ENCODE measurements at regions not wholly inside any gene's neighbourhood (a gene's known extent, or its start where the extent isn't known, plus 50 kb on each side); places are given as distances from the start of the nearest gene placed in this dataset.
"Not testable (repeated sequence)": the region's sequence is repeated elsewhere in the genome, so short reads cannot be mapped to it uniquely, and the experiment has no call there.

DNA sequence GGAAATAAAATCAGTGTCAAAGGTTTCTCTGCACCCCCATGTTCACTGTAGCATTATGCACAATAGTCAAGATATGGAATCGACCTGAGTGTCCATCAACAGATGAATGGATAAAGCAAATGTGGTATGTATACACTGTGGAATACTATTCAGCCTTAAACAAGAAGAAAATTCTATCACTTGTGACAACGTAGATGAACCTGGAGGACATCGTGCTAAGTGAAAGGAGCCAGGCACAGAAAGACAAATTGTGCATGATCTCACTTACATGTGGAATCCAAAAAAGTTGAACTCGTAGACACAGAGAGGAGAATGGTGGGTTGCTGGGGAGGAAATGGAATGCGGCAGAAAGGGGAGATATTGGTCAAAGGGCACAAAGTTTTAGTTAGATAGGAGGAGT, 136.3 kb upstream of the ESR1 start:
- DNase-seq (ENCODE audit: low spot score): no peak
- no peak for ATAC-seq
- intact Hi-C loops (cut with DNase I): no loop called here

DNA sequence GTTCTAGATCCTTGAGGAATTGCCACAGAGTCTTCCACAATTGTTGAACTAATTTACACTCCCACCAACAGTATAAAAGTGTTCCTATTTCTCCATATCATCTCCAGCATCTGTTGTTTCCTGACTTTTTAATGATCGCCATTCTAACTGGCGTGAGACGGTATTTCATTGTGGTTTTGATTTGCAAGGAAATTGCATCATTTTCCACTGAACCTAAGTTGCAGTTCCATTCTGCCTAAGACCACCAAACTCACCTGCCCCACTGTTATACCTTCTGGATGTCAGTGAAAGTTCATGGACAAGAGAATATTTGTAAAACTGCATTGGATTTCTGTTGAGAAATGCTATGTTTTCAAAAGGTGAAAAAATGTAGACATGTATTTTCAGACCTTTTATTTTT, 132.9 kb upstream of the ESR1 start:
- DNase-seq (ENCODE audit: low spot score) (no peak), ATAC-seq (no peak)
- intact Hi-C loops (cut with DNase I): no loop called here

DNA sequence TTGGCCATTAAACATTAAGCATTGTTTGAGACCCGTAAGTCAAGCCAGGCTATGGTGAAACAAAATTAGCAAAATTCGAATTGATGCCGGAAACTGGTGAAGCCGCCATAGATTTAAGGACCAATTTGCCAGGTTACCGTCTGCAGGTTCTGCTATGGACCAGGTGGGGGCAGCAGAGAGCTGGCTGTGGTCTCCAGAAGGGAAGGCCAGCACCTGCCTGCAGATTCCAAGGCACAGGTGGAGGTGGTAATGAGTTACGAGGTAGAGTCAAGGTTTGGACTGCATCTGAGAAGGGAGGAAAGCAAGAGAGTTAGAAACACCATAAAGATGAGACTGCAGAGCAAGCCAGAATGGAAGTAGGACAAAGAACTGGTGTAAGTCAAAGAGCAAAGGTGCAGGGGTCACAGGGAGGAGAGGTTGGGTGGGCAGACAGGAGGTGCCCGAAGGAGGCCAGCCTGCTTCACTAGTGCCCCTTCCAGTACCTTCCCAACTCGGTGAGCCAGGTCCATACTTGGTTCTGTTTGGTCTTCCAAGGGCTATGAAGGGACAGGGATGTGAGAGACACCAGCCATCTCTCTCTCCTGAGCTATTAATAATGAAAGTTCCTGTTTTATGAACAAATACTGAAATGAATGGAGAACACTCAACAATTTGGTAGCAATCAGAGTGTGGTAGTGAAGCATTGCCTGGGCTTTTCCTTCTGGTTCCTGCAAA, 131.6 kb upstream of the ESR1 start:
- DNase-seq (ENCODE audit: low spot score) (no peak), ATAC-seq (peak; percentile 35)
- intact Hi-C loops (cut with DNase I): no loop called here

DNA sequence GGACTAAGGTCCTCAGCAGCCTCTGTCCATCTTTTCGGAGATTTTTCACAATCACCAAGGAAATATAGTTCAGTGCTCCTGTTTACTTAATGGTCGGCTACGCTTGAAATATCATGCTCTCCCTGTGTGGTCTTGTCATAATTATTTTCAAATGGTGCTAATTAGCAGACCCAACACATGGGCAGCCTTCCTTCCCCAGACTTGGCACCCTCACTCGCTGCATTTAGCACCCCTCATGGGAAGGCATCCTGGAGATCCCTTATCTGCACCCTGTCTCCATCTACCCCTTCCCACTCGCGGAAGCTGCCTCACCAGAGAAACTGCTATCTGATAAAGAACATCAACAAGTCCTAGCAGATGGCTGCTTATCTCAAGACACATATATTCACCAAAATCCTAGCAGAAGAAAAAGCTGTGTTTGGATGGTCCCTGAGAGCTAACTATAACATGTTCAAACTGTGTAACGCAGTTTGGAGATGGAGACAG, 131.0 kb upstream of the ESR1 start:
- intact Hi-C loops (cut with DNase I): no loop called here
- ATAC-seq (no peak), DNase-seq (ENCODE audit: low spot score) (no peak)

DNA sequence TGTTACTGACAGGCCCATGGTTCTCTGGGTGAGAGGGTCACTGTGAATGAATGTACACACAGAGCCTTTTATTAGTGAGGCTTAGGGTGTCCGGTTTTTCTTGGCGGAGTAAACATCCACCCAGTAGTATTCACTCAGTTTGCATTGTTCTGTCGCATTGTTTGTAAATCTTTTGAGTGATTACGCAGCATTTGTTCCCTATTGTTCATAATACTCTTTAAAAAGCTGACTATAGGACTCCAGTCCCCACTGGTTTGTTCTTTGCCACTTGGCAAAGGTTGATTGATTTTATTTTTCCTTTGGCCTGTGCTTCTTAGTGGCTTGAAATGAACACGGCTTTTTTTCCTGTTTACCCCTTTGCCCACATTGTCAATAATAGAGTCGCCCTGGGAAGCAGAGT, 130.1 kb upstream of the ESR1 start:
- no peak for ATAC-seq
- DNase-seq (ENCODE audit: low spot score): no peak
- intact Hi-C loops (cut with DNase I): no loop called here

DNA sequence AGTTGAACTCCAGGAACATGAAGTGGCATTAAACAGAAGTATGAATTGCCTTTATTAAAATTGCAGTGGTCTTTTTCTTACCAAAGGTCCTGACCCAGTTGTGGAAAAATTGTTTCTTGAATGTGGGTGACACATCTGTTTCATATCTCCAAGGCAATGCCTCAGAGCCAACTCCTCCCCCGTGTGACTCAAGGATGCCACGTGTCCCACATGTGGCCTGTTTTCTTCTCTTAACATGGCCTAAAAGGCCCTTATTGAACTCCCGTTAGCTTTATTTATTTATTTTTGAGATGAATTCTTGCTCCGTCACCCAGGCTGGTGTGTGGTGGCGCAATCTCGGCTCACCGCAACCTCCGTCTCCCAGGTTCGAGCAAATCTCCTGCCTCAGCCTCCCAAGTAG, 128.4 kb upstream of the ESR1 start:
- DNase-seq (ENCODE audit: low spot score) (no peak), ATAC-seq (peak; percentile 46)
- intact Hi-C loops (cut with DNase I): no loop called here

DNA sequence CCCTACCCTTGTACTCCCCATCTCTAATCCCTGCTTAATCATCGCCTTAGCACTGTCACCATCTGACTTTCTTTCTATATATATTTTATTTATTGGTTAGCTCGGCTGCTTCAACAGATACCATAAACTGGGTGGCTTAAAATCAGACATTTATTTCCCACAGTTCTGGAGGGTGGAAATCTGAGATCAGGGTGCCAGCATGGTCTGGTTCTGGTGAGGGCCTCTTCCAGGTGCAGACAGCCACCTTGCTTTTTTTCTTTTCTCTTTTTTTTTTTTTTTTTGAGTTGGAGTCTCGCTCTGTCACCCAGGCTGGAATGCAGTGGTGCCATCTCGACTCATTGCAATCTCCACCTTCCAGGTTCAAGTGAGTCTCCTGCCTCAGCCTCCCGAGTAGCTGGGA, 127.5 kb upstream of the ESR1 start:
- DNase-seq (ENCODE audit: low spot score): no peak
- intact Hi-C loops (cut with DNase I): no loop called here
- no peak for ATAC-seq

DNA sequence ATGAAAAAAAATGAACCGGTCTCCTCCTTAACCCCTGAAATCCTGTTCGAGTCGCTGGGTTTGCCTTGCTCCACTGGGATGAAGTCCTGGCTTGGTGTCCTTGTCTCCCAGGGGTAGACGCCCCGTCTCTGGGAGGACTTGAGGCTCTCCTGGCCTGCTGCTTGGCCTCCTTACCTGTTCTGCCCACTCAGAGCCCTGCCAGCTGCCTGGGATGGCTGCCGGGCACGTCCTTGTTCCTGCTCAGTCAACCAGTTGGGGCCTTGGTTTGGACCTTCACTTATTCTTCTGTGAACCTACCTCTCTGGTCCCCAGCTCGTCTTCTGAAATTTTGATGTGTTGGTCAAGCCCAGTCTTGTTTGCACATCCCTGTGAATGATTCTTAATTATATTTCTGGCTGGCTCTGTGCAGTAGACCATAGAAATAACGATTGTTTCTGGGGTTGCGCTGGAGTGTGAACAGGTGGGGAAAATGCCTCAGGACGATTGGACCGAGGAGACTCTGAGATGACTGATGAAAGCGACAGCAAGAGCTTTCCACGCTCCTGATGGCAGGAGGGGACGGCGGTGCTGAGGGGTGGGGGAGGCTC, 126.5 kb upstream of the ESR1 start:
- ATAC-seq (no peak), DNase-seq (ENCODE audit: low spot score) (no peak)
- intact Hi-C loops (cut with DNase I): no loop called here

DNA sequence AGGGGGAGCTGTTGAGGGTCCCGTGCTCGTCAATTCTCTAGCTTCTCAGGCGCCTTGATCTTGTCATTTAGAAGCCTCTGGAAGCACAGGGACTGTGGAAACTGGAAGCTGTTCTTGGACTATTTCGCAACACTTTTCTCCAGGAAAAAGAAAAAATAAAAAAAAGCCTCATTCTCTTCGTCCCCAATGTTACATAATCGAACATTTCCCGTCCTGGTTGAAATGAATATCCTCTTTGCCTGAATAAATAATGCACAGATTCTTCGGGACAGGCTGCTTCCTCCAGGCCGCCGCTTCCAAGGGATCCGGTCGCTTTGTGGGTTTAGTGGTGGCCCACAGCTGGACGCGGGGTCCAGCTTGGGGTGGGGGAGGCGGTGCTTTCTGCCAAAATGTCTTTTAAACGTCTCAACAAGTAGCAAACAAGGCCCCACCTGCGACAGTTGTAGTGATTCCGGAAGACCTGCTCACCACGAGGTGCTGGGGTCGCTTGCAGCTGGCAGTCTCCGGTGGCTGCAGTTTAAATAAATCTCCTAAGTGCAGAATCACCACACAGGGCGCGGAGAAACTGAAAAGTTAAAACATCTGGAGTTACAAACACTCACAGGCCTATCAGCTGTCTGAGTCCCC, 125.9 kb upstream of the ESR1 start:
- intact Hi-C loops (cut with DNase I): no loop called here
- no peak for DNase-seq (ENCODE audit: low spot score)

DNA sequence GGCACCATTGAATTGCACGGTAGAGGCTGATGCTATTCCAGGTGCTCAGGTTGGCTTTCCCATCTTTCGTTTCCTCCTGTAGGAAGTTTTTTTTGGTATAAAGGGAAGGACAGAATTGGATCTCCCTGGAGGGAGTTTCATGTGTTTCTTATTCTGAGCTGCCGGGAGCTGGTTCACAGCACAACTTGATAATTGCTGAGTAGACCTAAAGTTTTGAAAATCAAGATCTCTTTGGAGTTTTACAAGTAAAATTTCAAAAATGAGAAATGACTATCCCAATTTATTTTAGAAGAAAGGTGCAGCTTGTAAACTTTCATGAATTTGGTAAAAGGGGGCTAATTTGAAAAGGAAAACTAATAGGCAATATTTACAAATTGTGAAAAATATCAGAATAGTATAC, 125.2 kb upstream of the ESR1 start:
- no peak for DNase-seq (ENCODE audit: low spot score)
- ATAC-seq: peak; percentile 49
- intact Hi-C loops (cut with DNase I): no loop called here

More for the DNA sequence above, 125.9 kb upstream of the ESR1 start:
- ATAC-seq: peak; percentile 81

DNA sequence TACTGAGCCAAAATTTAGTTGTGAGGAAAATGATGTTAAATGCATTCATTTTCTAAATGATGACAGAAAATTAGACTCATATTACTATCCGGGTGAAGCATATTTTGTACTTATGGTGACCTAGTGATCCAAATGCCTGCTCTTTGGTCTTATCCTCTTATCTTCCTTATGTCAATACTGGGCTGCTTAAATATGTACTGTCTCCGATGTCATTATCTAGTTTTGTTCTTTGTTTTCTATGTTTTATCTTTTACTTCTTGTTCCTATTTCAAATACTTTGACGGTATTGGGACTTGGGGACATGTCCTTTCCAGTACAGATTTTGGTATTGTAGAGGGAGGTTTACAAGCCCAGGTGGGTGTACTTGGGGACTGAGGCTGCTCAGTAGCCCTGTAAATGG, 124.6 kb upstream of the ESR1 start:
- DNase-seq (ENCODE audit: low spot score) (no peak), ATAC-seq (no peak)
- intact Hi-C loops (cut with DNase I): no loop called here

DNA sequence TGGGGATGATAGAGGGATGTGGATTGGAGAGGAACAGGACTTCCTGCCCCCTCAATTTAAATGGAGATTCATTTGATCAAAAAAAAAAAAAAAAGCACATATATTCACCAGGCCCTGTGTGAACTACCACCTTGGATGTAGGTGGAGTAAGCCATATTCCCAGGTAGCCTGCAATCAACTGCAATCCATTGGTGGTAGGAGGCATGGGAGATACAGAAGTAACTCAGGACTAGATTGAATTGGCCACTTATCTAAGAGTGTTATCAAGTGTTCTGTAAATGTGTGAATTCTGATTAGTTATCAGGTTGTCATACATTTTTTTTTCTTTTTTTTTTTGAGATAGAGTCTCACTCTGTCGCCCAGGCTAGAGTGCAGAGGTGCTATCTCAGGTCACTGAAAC, 124.1 kb upstream of the ESR1 start:
- ATAC-seq (no peak), DNase-seq (ENCODE audit: low spot score) (no peak)
- intact Hi-C loops (cut with DNase I): no loop called here

DNA sequence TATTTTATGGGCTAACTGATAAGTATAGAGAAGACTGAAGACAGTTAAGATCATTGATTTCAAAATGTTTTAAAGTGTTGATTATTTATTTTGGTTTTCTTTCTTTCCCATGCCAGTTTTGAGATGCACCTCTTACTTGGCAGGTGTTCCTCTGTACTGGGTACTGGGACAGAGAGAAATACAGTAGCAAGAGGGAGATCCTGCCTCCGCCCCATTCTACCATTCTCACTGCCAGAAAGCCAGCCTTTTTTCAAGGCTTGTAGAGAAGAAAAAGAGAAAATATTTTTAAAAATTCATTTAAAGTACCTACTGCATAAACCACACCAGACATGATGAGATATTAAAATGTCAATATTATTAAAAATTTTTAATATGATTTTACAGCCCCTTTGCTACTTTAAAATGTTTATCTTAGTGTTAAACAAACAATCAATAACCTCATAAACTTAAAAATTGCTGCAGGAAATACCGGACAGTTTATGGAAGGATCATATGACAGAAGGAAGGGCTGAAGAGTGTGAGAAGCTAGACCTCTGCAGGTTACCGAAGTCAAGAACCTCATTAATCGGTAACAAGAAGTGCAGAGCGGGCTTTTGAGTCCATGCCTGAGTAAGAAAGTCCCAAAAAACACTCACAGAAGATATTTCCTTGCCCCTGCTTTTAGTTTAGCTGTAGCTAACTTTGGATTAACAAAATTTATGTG, 117.8 kb upstream of the ESR1 start:
- ATAC-seq: peak; percentile 56
- intact Hi-C loops (cut with DNase I): no loop called here
- no peak for DNase-seq (ENCODE audit: low spot score)

DNA sequence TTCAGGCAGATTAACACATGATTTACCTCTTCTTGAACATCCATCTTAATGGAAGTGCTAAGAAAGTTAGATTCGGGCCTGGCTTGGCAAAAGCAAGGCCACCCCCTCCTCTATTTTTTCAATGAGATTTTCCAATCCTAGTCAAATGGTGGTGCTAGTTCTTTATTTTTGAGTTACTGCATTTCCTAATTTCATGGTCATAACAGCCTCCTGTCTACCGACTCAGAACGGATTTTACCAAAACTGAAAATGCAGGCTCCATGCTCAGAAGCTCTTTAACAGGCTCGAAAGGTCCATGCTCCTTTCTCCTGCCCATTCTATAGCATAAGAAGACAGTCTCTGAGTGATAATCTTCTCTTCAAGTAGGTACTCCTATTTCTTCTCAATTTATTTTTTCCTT, 117.2 kb upstream of the ESR1 start:
- intact Hi-C loops (cut with DNase I): no loop called here
- DNase-seq (ENCODE audit: low spot score) (no peak), ATAC-seq (peak; percentile 90)

DNA sequence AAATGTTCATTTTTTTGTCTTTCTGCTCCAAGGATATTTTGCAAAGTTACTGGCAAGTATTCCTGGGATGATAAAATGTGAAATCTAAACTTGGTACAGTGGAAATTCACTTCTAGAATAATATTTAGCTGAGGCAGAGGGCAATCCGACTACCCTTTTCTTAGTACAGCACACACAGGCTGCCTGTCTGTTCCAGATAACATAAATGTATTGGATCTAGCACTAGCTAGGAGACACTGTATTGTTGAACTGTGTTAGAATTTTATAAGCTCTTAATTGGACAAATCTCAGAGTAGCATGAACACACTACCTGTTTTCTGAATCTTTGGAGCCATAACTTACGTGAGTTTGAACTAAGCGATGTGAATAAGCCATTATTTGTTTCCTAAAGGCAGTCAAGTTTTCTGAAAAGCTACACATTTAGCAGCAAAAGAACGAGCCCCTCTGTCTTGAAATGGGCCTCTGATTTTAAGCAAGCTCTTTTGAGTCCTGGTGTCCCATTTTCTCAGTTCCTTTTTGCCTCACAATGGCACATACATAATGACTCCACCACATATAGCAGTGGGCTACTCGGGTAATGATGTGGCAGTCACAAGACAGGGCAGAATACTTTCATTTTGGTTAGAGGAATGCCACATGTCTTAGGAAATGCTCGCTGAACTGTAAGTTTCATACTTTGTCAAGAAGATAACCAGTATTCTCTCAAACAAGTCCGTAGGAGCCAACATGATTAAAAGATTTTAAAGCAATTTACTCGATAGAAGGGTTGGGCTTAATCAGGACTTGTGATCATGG, 116.5 kb upstream of the ESR1 start:
- peak; percentile 91 for ATAC-seq
- no peak for DNase-seq (ENCODE audit: low spot score)
- intact Hi-C loops (cut with DNase I): no loop called here

DNA sequence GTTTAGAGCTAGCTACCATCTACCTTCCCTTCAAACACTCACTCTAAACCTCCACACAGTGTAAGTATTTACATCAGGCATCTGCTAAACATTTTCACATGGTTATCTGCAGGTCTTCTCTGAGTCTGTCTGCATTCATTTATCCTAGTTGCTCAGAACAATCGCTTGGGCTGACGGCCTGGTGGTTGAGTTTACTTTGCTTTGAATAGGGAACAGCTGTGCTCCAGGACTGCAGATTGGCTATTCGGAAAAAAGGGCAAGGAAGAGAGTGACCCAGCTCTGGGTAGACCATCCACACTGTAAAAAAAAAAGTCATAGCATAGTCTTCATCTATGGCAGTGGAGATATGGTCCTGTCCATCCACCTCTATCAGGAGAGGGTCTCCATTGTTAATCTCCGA, 115.3 kb upstream of the ESR1 start:
- ATAC-seq (peak; percentile 12), DNase-seq (ENCODE audit: low spot score) (no peak)
- intact Hi-C loops (cut with DNase I): loop anchor here (1.0 kb wide), 1 partner anchor 8 kb away; no protein-coding TSS in a partner anchor

DNA sequence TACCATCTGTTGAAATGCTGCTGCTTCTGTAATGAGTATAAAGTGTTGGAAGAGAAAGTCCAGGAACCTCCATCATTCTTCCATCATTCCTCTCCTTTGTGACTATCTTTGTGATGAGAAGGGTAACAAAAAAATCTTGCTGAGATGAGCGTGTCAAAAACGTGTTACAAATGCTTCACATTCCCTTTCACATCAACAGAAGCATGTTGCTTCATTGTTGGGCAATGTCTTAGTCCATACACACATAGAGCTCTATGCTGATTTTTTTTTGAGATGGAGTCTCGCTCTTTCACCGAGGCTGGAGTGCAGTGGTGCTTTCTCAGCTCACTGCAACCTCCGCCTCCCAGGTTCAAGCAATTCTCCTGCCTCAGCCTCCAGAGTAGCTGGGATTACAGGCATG, 114.1 kb upstream of the ESR1 start:
- ATAC-seq (no peak), DNase-seq (ENCODE audit: low spot score) (no peak)
- intact Hi-C loops (cut with DNase I): no loop called here

DNA sequence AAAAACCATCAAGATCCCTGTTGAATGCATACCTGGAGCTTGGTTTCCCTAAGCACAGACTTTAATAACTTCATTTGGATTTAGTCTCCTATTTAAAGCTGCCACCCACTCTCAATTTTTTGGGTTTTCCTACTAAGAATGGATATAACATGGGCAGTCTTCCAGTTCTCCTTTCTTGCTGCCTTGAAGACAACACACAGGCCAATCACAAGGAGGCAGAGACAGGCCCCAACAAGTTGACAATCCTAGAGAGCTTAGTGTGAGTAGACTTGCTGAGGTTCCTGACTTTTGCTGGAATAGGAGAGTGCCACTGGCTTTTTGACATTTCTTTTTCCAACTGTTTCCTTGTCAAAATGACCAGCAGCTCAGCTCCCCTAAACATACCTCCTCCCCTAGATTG, 112.3 kb upstream of the ESR1 start:
- ATAC-seq (no peak), DNase-seq (ENCODE audit: low spot score) (no peak)
- intact Hi-C loops (cut with DNase I): no loop called here

DNA sequence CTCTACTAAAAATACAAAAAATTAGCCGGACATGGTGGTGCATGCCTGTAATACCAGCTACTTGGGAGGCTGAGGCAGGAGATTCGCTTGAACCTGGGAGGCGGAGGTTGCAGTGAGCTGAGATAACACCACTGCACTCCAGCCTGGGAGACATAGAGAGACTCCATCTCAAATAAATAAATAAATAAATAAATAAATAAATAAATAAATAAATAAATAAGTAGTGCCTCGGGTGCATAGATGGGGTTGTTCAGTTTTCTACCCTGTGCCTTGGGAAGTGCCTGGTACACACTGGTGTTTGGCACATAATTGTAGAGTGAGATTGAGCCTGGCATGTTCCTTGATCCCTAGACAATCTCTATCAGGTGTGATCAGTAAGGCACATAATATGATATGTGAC, 111.2 kb upstream of the ESR1 start:
- DNase-seq (ENCODE audit: low spot score); intact Hi-C loops (cut with DNase I); ATAC-seq: not testable (repeated sequence)

All from sciatic nerve (tissue), 2 donors.